ENCODE measurements at regions not wholly inside any gene's neighbourhood (a gene's known extent, or its start where the extent isn't known, plus 50 kb on each side); places are given as distances from the start of the nearest gene placed in this dataset.

DNA sequence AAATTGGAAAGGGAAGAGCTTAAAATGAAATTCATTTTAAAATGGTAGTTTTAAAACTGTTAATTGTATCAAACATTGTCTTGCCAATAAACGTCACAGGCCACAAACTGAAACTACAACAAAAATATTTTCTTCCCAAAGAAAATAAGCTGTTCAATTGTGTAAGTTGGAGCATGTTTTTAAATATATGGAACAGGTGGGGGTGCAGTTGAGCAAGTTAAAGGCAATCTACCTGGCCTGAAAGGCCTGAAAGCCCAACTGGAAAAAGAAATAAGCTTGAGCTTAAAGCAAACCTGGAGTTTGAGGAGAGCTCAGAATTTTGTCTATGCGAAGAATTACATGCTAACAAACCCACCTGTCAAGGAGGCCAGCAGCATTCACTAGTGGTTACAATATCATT is 439.5 kb downstream of the ACTL7B start:
- no TSS peak for BruUV-seq (replicated peaks)
- no peaks in the 10 kb centered on the region for H3K27me3 Mint-ChIP-seq (ENCODE audit: insufficient read depth, unreplicated experiment)
- peaks cover 5% of the 10 kb centered on the region for H3K4me1 Mint-ChIP-seq (ENCODE audit: insufficient read depth, unreplicated experiment)
- H3K27ac Mint-ChIP-seq (ENCODE audit: low read depth, unreplicated experiment): no peak overlapping the region
- intact Hi-C loops (cut with micrococcal nuclease): loop anchor here (1.0 to 2.0 kb wide), 5 partner anchors 149 to 932 kb away; no protein-coding TSS in a partner anchor
- ChIA-PET POLR2A (interaction anchor here (0.6 to 2.3 kb wide), 9 partner anchors 17 to 398 kb away, joined by 3 to 13 read pairs (median 4); no protein-coding TSS in a partner anchor), CTCF (interaction anchor here (0.6 to 11.0 kb wide), 33 partner anchors 11 to 959 kb away, joined by 3 to 123 read pairs (median 3); no protein-coding TSS in a partner anchor)
- DNase-seq (ENCODE audit: unreplicated experiment): peak; percentile 54
- TF ChIP-seq, protein P1, sequence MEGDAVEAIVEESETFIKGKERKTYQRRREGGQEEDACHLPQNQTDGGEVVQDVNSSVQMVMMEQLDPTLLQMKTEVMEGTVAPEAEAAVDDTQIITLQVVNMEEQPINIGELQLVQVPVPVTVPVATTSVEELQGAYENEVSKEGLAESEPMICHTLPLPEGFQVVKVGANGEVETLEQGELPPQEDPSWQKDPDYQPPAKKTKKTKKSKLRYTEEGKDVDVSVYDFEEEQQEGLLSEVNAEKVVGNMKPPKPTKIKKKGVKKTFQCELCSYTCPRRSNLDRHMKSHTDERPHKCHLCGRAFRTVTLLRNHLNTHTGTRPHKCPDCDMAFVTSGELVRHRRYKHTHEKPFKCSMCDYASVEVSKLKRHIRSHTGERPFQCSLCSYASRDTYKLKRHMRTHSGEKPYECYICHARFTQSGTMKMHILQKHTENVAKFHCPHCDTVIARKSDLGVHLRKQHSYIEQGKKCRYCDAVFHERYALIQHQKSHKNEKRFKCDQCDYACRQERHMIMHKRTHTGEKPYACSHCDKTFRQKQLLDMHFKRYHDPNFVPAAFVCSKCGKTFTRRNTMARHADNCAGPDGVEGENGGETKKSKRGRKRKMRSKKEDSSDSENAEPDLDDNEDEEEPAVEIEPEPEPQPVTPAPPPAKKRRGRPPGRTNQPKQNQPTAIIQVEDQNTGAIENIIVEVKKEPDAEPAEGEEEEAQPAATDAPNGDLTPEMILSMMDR (IDR thresholded peaks at IDR 0.05; ENCODE audit: unreplicated experiment): peak; percentile 36
- no peaks in the 10 kb centered on the region for H3K36me3 Mint-ChIP-seq (ENCODE audit: insufficient read depth, unreplicated experiment)
- H3K4me3 Mint-ChIP-seq (ENCODE audit: unreplicated experiment): no peak overlapping the region
- H3K9me3 Mint-ChIP-seq (ENCODE audit: unreplicated experiment): peaks cover 10% of the 10 kb centered on the region

- DNase-seq (ENCODE audit: unreplicated experiment): no peak
- intact Hi-C loops (cut with micrococcal nuclease): no loop called here
- BruUV-seq (replicated peaks): no TSS peak
- Mint-ChIP-seq H3K4me3 (ENCODE audit: unreplicated experiment) (no peak overlapping the region), H3K4me1 (ENCODE audit: insufficient read depth, unreplicated experiment) (peaks cover 11% of the 10 kb centered on the region), H3K27me3 (ENCODE audit: insufficient read depth, unreplicated experiment) (no peaks in the 10 kb centered on the region), H3K27ac (ENCODE audit: low read depth, unreplicated experiment) (no peak overlapping the region), H3K9me3 (ENCODE audit: unreplicated experiment) (no peaks in the 10 kb centered on the region), H3K36me3 (ENCODE audit: insufficient read depth, unreplicated experiment) (no peaks in the 10 kb centered on the region)
- CTCF ChIA-PET: interaction anchor here (0.6 to 11.0 kb wide), 5 partner anchors 150 to 1040 kb away, joined by 3 to 123 read pairs (median 3); no protein-coding TSS in a partner anchor
- TF ChIP-seq, protein P1 (IDR thresholded peaks at IDR 0.05; ENCODE audit: unreplicated experiment): no peak
- POLR2A ChIA-PET: interaction anchor here (0.8 to 1.4 kb wide), 3 partner anchors 10 to 868 kb away, joined by 3 to 4 read pairs (median 3); no protein-coding TSS in a partner anchor
These were observed 442.0 kb downstream of the ACTL7B start for GRCh38 chr9:108413809-108414208.

GRCh38 chr9:108412755-108413154 is 443.0 kb downstream of the ACTL7B start:
- CTCF ChIA-PET: interaction anchor here (1.1 to 11.0 kb wide), 5 partner anchors 10 to 947 kb away, joined by 3 to 123 read pairs (median 4); no protein-coding TSS in a partner anchor
- POLR2A ChIA-PET: interaction anchor here (0.6 to 1.4 kb wide), 2 partner anchors 11 to 144 kb away, joined by 3 to 4 read pairs; no protein-coding TSS in a partner anchor
- Mint-ChIP-seq H3K36me3 (ENCODE audit: insufficient read depth, unreplicated experiment) (no peaks in the 10 kb centered on the region), H3K4me1 (ENCODE audit: insufficient read depth, unreplicated experiment) (peaks cover 11% of the 10 kb centered on the region), H3K4me3 (ENCODE audit: unreplicated experiment) (no peak overlapping the region), H3K9me3 (ENCODE audit: unreplicated experiment) (no peaks in the 10 kb centered on the region), H3K27me3 (ENCODE audit: insufficient read depth, unreplicated experiment) (no peaks in the 10 kb centered on the region), H3K27ac (ENCODE audit: low read depth, unreplicated experiment) (no peak overlapping the region)
- TF ChIP-seq, protein P1 (IDR thresholded peaks at IDR 0.05; ENCODE audit: unreplicated experiment): no peak
- DNase-seq (ENCODE audit: unreplicated experiment): peak; percentile 19
- intact Hi-C loops (cut with micrococcal nuclease): no loop called here
- no TSS peak for BruUV-seq (replicated peaks)

GRCh38 chr9:108411632-108412031 is 444.2 kb downstream of the ACTL7B start:
- ChIA-PET POLR2A (interaction anchor here (0.7 kb wide), 2 partner anchors 10 to 154 kb away, joined by 3 to 6 read pairs; no protein-coding TSS in a partner anchor), CTCF (interaction anchor here (0.7 to 11.0 kb wide), 2 partner anchors 33 to 152 kb away, joined by 3 to 123 read pairs; no protein-coding TSS in a partner anchor)
- Mint-ChIP-seq H3K27me3 (ENCODE audit: insufficient read depth, unreplicated experiment) (no peaks in the 10 kb centered on the region), H3K4me3 (ENCODE audit: unreplicated experiment) (no peak overlapping the region), H3K27ac (ENCODE audit: low read depth, unreplicated experiment) (no peak overlapping the region), H3K4me1 (ENCODE audit: insufficient read depth, unreplicated experiment) (peaks cover 8% of the 10 kb centered on the region), H3K36me3 (ENCODE audit: insufficient read depth, unreplicated experiment) (no peaks in the 10 kb centered on the region), H3K9me3 (ENCODE audit: unreplicated experiment) (no peaks in the 10 kb centered on the region)
- TF ChIP-seq, protein P1 (IDR thresholded peaks at IDR 0.05; ENCODE audit: unreplicated experiment): no peak
- BruUV-seq (replicated peaks): no TSS peak
- intact Hi-C loops (cut with micrococcal nuclease): no loop called here
- DNase-seq (ENCODE audit: unreplicated experiment): no peak
